Inflammatory macrophage treated with lipopolysaccharide for 1 hour (primary cell): ENCODE measurements at regions not wholly inside any gene's neighbourhood (a gene's known extent, or its start where the extent isn't known, plus 50 kb on each side); places are given as distances from the start of the nearest gene placed in this dataset.

ENCODE experiments used
- DNase-seq, 2 donors: peaks; one replicate each; pipeline ENCODE4 v3.0.0-alpha.2; 2020 to 2022

- no peak for DNase-seq
These were observed 756.5 kb upstream of the KLHL1 start for GRCh38 chr13:70864731-70865130.

- DNase-seq: no peak
These were observed 748.5 kb upstream of the KLHL1 start for GRCh38 chr13:70856711-70857110.

- no peak for DNase-seq
These were observed 747.8 kb upstream of the KLHL1 start for GRCh38 chr13:70856025-70856424.

GRCh38 chr13:70849222-70849621, 741.0 kb upstream of the KLHL1 start:
- no peak for DNase-seq

GRCh38 chr13:70844391-70845108, 736.3 kb upstream of the KLHL1 start:
- DNase-seq: no peak

GRCh38 chr13:70842062-70842644, 733.9 kb upstream of the KLHL1 start:
- no peak for DNase-seq

- no peak for DNase-seq
These were observed 733.2 kb upstream of the KLHL1 start for GRCh38 chr13:70841240-70842061.

- no peak for DNase-seq
These were observed 727.1 kb upstream of the KLHL1 start for GRCh38 chr13:70835371-70835770.

GRCh38 chr13:70829748-70830147, 721.5 kb upstream of the KLHL1 start:
- DNase-seq: no peak

- no peak for DNase-seq
These were observed 709.3 kb upstream of the KLHL1 start for GRCh38 chr13:70817576-70817975.

- no peak for DNase-seq
These were observed 708.6 kb upstream of the KLHL1 start for GRCh38 chr13:70816853-70817252.

- DNase-seq: no peak
These were observed 706.4 kb upstream of the KLHL1 start for GRCh38 chr13:70814684-70815083.

GRCh38 chr13:70812481-70812880, 704.2 kb upstream of the KLHL1 start:
- DNase-seq: no peak

GRCh38 chr13:70809588-70809987, 701.3 kb upstream of the KLHL1 start:
- no peak for DNase-seq

GRCh38 chr13:70798385-70798784, 690.1 kb upstream of the KLHL1 start:
- DNase-seq: no peak

GRCh38 chr13:70795484-70795883, 687.2 kb upstream of the KLHL1 start:
- no peak for DNase-seq

GRCh38 chr13:70792121-70792520, 683.9 kb upstream of the KLHL1 start:
- no peak for DNase-seq

GRCh38 chr13:70789751-70790150, 681.5 kb upstream of the KLHL1 start:
- DNase-seq: no peak

- no peak for DNase-seq
These were observed 679.8 kb upstream of the KLHL1 start for GRCh38 chr13:70788074-70788473.

- no peak for DNase-seq
These were observed 676.1 kb upstream of the KLHL1 start for GRCh38 chr13:70784207-70784989.

GRCh38 chr13:70769817-70770216, 661.6 kb upstream of the KLHL1 start:
- no peak for DNase-seq

- DNase-seq: no peak
These were observed 650.7 kb upstream of the KLHL1 start for GRCh38 chr13:70758932-70759331.

GRCh38 chr13:70756088-70756487, 647.8 kb upstream of the KLHL1 start:
- DNase-seq: no peak
